EH (cell line): ENCODE measurements at regions not wholly inside any gene's neighbourhood (a gene's known extent, or its start where the extent isn't known, plus 50 kb on each side); places are given as distances from the start of the nearest gene placed in this dataset.

Source experiments
- DNase-seq: peaks from one replicate; pipeline ENCODE4 v3.0.0-alpha.2; 2015; ENCODE audit warnings: low read depth

DNA sequence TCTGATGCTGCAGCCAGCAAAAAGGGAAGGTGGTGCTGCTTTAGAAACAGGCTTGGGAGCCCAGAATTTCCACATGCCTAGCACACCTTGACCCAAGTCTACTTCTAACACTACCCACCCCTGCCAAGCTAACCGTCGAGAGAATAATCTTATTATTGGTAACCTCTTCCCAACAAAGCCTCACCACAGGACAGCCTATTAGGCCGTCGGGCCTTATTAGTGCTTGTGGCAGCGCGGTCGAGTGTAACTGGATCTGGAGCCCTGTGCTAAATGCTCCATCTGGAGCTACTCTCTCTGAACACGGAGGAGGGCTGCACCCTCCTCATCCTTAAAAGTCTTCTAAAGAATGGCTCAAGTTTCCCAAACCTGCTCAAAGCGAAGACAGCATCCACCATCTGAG lies 165.5 kb upstream of the NFIA start:
- DNase-seq = no peak

DNA sequence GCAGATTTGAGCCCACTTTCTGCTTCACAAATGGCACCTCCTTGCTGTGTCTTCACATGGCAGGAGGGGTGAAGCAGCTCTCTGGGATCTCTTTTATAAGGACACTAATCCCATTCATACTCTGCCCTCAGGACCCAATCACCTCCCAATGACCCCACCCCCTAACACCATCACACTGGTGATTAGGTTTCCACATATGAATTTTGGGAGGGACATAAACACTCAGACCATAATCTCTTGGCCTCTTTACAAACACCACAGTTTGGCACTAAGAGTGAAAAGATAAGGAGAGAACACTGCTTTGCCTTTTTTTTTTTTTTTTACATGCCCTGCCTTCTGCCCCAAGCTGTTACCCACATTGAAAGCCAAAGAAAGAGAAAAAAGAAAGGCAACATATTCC lies 166.2 kb upstream of the NFIA start:
- no peak for DNase-seq

DNA sequence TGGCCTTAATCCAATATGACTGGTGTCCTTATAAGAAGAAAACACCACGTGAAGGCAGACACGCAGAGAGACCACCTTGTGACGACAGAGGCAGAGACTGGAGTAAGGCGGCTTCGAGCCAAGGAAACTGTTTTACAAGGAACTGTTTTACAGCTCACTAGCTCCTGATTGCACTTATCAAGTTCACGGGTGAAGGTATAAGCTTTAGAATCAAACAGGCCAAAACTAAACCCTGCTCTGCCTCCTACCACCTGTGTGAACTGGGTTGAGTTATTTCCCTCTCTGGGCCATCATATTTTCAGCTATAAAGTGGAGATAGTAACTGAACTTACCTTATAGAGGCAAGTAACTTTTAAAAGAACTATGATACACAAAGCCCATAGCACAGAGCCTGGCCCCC lies 166.9 kb upstream of the NFIA start:
- DNase-seq = no peak

DNA sequence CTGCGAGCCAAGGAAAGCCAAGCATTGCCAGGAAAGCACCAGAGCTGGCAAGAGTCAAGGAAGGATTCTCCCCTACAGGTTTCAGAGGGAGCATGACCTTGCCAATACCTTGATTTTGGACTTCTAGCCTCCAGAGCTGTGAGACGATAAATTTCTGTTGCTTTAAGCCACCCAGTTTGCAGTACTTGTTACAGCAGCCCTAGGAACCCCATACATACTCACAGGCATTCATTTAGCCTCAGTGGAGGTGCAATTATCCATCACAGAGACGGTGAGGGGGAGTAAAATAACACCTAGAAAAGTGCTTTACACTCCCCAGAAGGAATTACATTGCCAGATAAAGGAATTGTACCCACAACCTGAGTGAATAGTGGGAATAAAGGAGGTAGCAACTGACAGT lies 167.4 kb upstream of the NFIA start:
- no peak for DNase-seq

DNA sequence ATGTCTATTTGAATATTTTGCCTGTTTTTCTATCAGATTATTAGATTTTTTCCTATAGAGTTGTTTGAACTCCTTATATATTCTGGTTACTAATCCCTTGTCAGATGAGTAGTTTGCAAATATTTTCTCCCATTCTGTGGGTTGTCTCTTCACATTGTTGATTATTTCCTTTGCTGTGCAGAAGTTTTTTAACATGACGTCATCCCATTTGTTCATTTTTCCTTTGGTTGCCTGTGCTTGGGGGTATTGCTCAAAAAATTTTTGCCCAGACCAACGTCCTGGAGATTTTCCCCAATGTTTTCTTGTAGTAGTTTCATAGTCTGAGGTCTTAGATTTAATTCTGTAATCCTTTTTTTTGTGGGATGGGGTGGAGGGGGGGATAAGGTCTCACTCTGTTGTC lies 168.7 kb upstream of the NFIA start:
- DNase-seq = peak; percentile 25

GRCh38 chr1:60913039-60913438 lies 169.3 kb upstream of the NFIA start:
- DNase-seq = no peak

DNA sequence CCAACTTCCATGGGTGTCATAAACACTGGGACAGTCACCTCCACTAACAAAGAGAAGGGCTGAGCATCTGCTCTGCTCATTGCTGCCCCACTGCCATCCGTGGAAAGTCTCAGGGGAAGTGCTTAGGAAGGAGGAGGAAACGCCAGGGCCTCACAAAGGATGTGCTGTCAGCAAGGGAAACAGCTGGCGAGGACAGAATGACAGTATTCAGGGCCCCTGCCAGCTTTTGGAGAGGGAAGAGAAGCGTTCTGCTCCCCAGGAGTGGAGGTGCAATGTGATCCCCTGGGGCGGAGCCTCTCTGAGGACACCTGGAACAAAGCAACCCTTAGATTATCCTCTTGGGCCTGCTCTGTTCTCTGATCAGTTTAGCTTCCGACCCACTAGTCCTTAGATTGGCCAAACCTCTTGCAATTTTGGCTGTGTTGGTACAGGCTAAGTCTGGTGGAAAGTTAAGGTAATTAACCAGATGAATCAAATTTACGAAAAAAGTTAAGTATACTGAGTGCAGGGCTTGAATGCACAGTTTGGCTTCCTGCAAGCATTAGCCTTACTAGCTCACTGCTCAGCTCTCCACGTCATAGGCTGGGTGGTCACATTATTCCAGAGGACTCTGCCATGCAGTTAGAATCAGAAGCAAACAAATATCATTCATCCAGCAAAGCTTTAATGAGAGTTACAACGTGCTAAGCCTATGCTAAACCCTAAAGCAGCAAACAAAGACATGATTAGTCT lies 170.2 kb upstream of the NFIA start:
- DNase-seq = no peak

GRCh38 chr1:60908159-60908558 lies 174.2 kb upstream of the NFIA start:
- DNase-seq = peak; percentile 5

GRCh38 chr1:60906526-60906925 lies 175.8 kb upstream of the NFIA start:
- no peak for DNase-seq

- no peak for DNase-seq
Observed at GRCh38 chr1:60906039-60906438, 176.3 kb upstream of the NFIA start.

DNA sequence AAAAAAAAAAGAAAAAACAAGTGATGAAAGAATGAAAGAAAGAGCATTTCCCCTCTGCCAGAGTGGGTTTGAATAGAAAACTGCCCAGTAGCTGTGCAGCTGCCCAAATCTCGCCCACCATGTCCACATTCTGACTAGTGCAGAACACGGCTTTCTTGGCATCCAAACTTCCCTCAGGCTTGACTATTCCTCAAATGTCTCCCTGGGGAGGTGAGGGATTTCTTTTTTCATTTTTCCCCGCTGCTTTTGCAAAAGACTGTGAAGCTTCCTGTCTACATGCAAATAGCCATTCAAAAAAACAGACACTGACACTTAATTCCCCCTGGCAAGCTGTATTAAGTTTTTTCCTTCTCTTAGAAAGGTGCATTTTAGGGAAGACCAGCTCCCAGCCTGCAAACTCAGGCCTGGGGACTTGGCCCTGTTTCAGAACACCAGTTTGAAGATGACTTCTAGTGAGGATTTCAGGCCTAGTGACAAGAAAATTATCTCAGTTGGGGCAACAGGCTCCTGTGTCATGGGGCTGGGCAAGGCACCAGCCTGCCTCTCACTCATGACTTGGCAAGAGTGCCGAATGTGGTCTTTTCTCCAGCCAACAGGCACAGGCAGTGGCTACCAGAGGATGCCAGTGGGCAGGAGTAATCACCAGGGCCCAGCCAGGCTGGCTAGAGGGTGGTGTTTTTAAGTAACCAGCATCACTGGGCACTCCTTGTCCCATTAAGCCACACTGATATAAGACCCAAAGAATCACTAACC lies 178.1 kb upstream of the NFIA start:
- no peak for DNase-seq

GRCh38 chr1:60903591-60903990 lies 178.8 kb upstream of the NFIA start:
- peak; percentile 1 for DNase-seq

GRCh38 chr1:60899464-60899863 lies 182.9 kb upstream of the NFIA start:
- no peak for DNase-seq

DNA sequence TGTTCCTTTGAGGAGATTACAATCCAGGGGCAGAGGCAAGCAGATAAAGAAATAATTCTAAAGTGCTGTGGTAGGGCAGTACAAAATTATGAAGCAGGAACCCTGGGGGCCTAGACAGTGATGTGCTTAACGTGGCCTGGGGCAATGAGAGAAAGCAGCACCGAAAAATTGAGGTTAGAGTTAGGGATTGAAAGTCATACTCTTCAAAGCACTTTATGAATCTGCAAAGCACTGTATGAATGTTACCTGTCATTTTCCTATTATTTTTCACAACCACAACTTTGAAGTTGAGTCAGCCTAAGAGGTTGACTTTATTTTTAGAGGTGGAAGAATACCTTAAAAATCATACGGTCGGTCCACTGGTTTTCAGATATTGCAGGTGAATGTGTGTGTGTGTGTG lies 183.4 kb upstream of the NFIA start:
- DNase-seq = no peak

GRCh38 chr1:60898413-60898812 lies 183.9 kb upstream of the NFIA start:
- DNase-seq = no peak

DNA sequence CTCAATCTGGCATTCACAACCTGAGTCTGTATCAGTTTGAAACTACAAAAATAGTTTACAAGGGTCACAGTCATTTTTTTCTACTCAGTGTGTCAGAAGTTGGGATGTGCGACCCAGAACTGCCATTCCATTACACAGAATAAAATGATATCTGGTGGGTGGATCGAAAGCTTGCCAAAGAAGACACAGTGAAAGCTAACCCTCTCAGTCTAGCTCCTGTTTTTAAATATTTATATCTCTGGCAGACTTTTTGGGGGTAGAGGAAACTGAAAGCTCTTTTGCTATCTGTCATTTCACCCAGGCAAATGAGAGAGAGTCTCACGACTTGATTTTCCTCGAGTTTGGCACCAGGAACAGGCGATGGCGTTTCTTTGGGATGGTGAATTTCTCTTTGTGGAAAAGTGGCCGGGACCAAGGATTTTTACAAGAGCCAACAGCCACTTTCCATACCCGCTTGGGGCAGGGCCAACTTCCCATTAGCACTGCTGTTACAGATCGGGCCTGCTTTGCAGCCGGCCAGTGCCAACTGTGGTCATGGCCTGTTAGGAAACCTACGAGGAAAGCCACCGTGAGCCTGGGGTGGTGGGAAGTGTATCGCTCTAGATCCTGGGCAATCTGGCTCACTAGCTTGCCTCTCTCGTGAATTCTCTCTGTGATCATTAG lies 185.5 kb upstream of the NFIA start:
- DNase-seq = no peak

GRCh38 chr1:60895701-60896100 lies 186.7 kb upstream of the NFIA start:
- no peak for DNase-seq

DNA sequence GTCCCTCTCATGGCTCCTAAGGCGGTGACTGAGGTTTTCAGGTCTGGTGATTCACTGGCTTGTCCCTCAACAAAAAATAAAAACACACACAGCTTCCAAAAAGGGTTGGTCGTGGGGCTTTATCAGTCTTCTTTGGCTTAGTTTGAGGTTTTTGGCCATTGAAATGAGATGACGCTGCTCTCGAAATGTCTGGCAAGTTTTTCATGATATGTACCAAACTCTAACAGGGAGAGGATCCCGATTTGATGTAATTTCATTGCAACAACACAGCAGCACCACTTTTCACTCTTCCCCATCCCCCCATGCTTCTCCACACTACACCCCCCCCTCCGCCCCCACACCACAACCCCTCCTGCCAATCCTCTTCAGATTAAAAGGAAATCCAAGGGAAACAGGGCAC lies 187.1 kb upstream of the NFIA start:
- DNase-seq = no peak

DNA sequence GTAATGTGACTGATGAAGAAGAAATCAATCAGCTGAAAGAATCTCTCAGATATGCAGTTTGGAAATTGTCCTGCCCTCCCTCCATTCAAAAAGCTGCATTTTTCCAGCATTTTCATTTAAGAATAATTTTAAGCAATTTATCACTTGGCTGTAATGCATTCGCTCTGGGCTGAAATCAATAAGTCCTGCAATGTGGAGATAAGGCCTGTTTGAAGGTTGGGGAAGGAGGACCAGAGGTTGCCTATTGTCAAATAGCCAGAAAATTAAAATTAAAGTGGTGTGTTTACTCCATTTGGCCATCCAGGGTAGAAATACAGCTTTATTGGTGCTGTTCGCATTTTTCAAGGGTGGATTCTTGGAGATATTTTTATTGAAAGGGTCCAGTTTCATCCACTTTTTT lies 187.6 kb upstream of the NFIA start:
- DNase-seq = no peak

DNA sequence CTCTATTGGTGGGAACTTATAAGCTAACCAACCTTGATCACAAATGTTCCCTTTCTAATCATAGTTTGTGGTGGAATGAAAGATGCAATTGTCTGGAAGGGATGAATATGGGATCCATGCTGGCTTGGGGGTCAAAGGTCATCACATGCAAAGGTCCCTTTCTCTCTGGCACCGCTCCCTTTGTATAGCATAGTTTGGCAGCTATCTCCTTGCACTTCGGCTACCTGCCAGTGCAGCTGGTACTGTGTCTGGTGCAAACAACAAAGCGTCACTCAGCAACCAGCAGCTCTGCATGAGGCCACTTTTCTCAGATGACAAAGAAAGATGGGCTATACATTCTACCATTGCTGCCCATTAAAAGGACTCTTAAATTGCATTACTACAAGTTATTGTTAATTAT lies 188.2 kb upstream of the NFIA start:
- DNase-seq = no peak

DNA sequence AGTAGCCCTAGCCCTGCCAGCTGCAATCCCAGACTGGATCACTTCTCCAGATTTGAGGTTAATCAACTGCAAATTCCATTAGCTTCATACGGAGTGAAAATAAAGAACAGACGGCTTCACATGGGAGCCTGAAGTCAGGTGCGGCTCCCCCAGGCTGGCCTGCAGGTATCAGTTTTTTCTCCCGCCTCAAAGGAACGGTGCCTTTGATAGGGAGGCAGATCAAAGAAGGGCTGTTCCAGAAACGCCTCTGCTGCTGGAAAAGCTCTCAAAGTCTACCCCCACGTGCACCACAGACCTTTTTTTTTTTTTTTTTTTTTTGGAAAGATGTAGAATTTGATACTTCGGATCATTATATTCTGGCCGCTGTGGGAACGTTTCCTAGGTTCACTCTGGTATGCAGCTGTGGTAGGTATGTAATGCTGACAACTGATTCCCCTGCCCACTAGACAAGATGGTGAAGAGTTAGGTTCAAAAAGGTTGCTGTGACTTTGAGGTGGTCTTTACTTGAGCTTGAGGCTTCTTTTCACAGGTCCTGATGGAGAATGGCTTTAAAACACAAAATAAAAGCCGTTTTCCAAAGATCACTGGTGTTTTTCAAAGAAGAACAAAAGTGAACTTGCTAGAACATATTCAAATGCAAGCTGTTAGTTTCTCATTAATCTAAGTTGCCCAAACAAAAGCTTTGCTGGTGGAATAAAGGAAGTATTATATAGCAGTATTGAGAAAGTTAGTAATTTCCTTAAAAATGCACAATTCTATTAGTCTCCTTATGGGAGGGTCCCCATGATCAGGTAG lies 189.0 kb upstream of the NFIA start:
- no peak for DNase-seq

DNA sequence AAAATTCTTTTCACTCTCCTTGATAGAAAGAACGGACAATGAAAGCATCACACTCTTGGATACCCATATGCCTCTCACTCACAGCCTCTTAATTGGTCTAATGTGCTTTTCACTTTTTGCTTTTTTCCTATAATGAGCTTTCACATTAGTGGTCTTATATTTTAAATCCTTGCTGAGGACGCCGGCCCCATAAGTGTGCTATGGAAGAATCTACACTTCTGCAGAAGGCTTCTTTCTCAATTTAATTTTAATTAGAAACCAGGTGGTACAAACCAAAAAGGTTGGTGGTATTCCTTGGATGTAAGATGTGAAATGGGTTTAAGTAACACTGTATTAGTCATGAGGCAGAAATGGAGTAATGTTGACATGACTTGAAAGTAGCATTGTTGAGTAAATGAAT lies 190.6 kb upstream of the NFIA start:
- no peak for DNase-seq

DNA sequence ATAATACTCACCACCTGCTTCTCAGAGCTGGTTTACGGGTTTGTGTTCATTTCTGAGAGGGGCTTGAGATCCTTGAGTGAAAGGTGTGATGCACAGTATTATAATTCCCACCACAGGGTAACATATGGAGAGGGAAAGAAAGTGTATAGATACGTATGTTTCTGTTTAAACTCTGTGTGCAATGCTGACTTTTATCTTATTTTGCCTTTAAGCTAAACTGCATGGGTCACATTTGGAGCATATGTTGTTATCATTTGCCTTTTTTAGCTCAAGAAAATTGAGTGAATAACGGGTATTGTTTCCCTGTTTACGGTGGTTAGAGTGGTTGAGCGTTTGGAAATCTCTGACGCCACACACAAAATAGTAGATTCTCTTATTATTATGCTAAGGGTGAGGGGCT lies 191.1 kb upstream of the NFIA start:
- no peak for DNase-seq
